Panc1 (cell line): ENCODE measurements at regions not wholly inside any gene's neighbourhood (a gene's known extent, or its start where the extent isn't known, plus 50 kb on each side); places are given as distances from the start of the nearest gene placed in this dataset.

Source experiments
- ATAC-seq: fragments of 200-7000 bp; cut with Tn5 transposase; 2 replicates; pipeline ENCODE4 v1.9.1; 2020; ENCODE audit warnings: mild to moderate bottlenecking, moderate library complexity
- BruUV-seq: library from RNA; stranded (reverse); fragments of 400-500 nt; replicated peaks from 2 replicates; lab custom pipeline; 2021; lab: Mats Ljungman, UMichigan
- CTCF ChIA-PET: fragments of 300-600 bp; sonication (Branson Sonifier 250); formaldehyde crosslinking; loops from one replicate; lab custom pipeline; 2022; ENCODE audit warnings: antibody characterized with exemption; lab: Charles Lee
- POLR2A ChIA-PET: fragments of 300-600 bp; sonication (Branson Sonifier 250); formaldehyde crosslinking; loops from one replicate; lab custom pipeline; 2022; ENCODE audit warnings: antibody characterized with exemption; lab: Charles Lee
- DNase-seq: peaks from one replicate; pipeline ENCODE4 v3.0.0-alpha.2; 2010; ENCODE audit warnings: low read depth, low spot score
- H3K27ac ChIP-seq: 2 replicates; pipeline ENCODE4 v1.5.1; 2011; ENCODE audit warnings: mild to moderate bottlenecking, low read length, inconsistent platforms
- H3K27me3 ChIP-seq: fragments of 200-500 bp; sonication (Bioruptor generic); 2 replicates; pipeline ENCODE4 v1.6.0; 2014; ENCODE audit warnings: low read length, inconsistent platforms; ENCODE audit not compliant: control insufficient read depth, insufficient read depth
- H3K36me3 ChIP-seq: fragments of 200-500 bp; sonication (Bioruptor generic); 2 replicates; pipeline ENCODE4 v1.5.1; 2014; ENCODE audit warnings: inconsistent platforms, mild to moderate bottlenecking, low read length, moderate library complexity; ENCODE audit not compliant: control insufficient read depth, insufficient read depth
- H3K4me1 ChIP-seq: 2 replicates; pipeline ENCODE4 v1.5.1; 2011; ENCODE audit warnings: inconsistent platforms, mild to moderate bottlenecking, low read length, moderate library complexity; ENCODE audit not compliant: control insufficient read depth, insufficient read depth
- H3K4me3 ChIP-seq, 2 experiments: 2 replicates each; pipeline ENCODE4 v1.5.1; 2011 to 2012; ENCODE audit warnings: low read depth in 2 of 2, low read length in 2 of 2, mild to moderate bottlenecking in 2 of 2, inconsistent platforms in 1 of 2, moderate library complexity in 1 of 2
- H3K9me3 ChIP-seq: fragments of 200-500 bp; sonication (Bioruptor generic); 2 replicates; pipeline ENCODE4 v1.5.1; 2014; ENCODE audit warnings: low read depth, mild to moderate bottlenecking, inconsistent platforms, low read length, moderate library complexity; ENCODE audit not compliant: control insufficient read depth, insufficient read depth
- POLR2AphosphoS5 ChIP-seq: IDR thresholded peaks from 2 replicates; pipeline ENCODE4 v1.6.1; 2012; ENCODE audit warnings: mild to moderate bottlenecking, low read depth, low read length, moderate library complexity
- REST ChIP-seq, 2 experiments: IDR thresholded peaks; 2 replicates each; pipeline ENCODE4 v1.6.1; 2011 to 2012; ENCODE audit warnings: low read depth in 2 of 2, control low read depth in 1 of 2, low read length in 1 of 2, mild to moderate bottlenecking in 1 of 2, moderate library complexity in 1 of 2; ENCODE audit not compliant: insufficient read depth in 1 of 2
- SIN3A ChIP-seq: IDR thresholded peaks from 2 replicates; pipeline ENCODE4 v1.6.1; 2012; ENCODE audit warnings: low read depth, mild to moderate bottlenecking, low read length, moderate library complexity, borderline replicate concordance; ENCODE audit not compliant: insufficient read depth
- TCF7L2 ChIP-seq: IDR thresholded peaks from 2 replicates; pipeline ENCODE4 v1.6.1; 2011; ENCODE audit warnings: mild to moderate bottlenecking, low read depth, low read length, inconsistent platforms
- in situ Hi-C: cut with HindIII; loops from 2 replicates; pipeline ENCODE4 v1.10.0; 2016; ENCODE audit warnings: low sequenced_read_pairs, low pct_unique_long_range_greater_than_20kb
- intact Hi-C: fragments of 100-400 bp; cut with micrococcal nuclease; formaldehyde crosslinking; loops from one replicate; pipeline ENCODE4 v1.10.0; 2022; ENCODE audit not compliant: unreplicated experiment
- TF ChIP-seq, protein P1 (sequence below): fragments of 450-650 bp; IDR thresholded peaks from 2 replicates; pipeline ENCODE4 v1.5.1; 2017; ENCODE audit warnings: mild to moderate bottlenecking

DNA sequence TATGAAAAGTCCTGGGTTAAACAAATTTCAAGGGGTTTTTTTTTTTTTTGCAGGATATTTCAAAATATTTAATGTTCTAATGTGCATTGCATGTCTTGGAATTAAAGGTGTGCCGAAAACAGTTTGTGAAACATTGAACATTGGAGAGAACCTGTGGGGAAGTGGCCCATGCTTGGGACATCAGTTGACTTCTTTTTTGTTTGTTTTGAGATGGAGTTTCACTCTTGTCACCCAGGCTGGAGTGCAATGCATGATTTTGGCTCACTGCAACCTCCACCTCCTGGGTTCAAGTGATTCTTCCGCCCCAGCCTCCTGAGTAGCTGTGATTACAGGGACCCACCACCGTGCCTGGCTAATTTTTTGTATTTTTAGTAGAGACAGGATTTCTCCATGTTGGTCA lies 71.0 kb upstream of the RAPH1 start:
- CTCF ChIA-PET: no interaction called here
- POLR2A ChIA-PET: no interaction called here
- in situ Hi-C loops (no loop called here), intact Hi-C loops (no loop called here)
- no peak overlapping the region for H3K4me3 ChIP-seq
- DNase-seq (no peak), ATAC-seq (no peak)
- no peaks in the 10 kb centered on the region for H3K36me3 ChIP-seq
- H3K9me3 ChIP-seq: no peaks in the 10 kb centered on the region
- no TSS peak for BruUV-seq
- H3K27ac ChIP-seq: no peak overlapping the region
- no peaks in the 10 kb centered on the region for H3K4me1 ChIP-seq
- H3K27me3 ChIP-seq: no peaks in the 10 kb centered on the region
- TF ChIP-seq REST (IDR thresholded peaks at IDR 0.05; ENCODE audit: insufficient read depth in 1 of 2, low read depth in 2 of 2, low read length in 1 of 2) (no peak), POLR2AphosphoS5 (no peak), SIN3A (no peak), TCF7L2 (no peak)
- TF ChIP-seq, protein P1, sequence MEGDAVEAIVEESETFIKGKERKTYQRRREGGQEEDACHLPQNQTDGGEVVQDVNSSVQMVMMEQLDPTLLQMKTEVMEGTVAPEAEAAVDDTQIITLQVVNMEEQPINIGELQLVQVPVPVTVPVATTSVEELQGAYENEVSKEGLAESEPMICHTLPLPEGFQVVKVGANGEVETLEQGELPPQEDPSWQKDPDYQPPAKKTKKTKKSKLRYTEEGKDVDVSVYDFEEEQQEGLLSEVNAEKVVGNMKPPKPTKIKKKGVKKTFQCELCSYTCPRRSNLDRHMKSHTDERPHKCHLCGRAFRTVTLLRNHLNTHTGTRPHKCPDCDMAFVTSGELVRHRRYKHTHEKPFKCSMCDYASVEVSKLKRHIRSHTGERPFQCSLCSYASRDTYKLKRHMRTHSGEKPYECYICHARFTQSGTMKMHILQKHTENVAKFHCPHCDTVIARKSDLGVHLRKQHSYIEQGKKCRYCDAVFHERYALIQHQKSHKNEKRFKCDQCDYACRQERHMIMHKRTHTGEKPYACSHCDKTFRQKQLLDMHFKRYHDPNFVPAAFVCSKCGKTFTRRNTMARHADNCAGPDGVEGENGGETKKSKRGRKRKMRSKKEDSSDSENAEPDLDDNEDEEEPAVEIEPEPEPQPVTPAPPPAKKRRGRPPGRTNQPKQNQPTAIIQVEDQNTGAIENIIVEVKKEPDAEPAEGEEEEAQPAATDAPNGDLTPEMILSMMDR: no peak

DNA sequence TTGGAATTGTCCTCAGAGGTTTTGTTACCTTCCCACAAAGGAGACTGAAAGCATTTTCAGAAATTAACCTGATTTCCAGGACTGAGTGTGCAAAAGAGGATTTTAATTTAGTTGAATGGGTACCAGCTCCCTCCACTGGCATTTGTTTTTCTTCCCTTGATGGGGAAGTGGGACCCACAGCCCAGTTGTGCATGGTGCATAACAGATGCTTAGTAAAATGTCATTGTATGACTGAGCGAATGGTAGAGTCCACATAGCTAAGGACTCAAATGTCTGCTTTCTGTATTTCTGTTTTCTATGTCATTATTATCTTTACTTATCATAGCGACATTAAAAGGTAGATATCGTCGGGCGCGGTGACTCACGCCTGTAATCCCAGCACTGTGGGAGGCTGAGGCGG lies 75.5 kb upstream of the RAPH1 start:
- Histone ChIP-seq H3K4me1 (no peaks in the 10 kb centered on the region), H3K36me3 (no peaks in the 10 kb centered on the region), H3K9me3 (no peaks in the 10 kb centered on the region), H3K27ac (no peak overlapping the region), H3K27me3 (no peaks in the 10 kb centered on the region), H3K4me3 (no peak overlapping the region)
- in situ Hi-C loops (no loop called here), intact Hi-C loops (no loop called here)
- CTCF ChIA-PET: interaction anchor here (0.6 kb wide), 1 partner anchor 33 kb away, joined by 3 read pairs; no protein-coding TSS in a partner anchor
- POLR2A ChIA-PET: interaction anchor here (0.7 kb wide), 1 partner anchor 59 kb away, joined by 3 read pairs; no protein-coding TSS in a partner anchor
- DNase-seq (no peak), ATAC-seq (no peak)
- TF ChIP-seq REST (IDR thresholded peaks at IDR 0.05; ENCODE audit: insufficient read depth in 1 of 2, low read depth in 2 of 2, low read length in 1 of 2) (no peak), POLR2AphosphoS5 (no peak), TCF7L2 (no peak), SIN3A (no peak)
- TF ChIP-seq, protein P1: no peak
- no TSS peak for BruUV-seq
